Prostate gland (tissue), 2 donors: ENCODE measurements at regions not wholly inside any gene's neighbourhood (a gene's known extent, or its start where the extent isn't known, plus 50 kb on each side); places are given as distances from the start of the nearest gene placed in this dataset.
"Not testable (repeated sequence)": the region's sequence is repeated elsewhere in the genome, so short reads cannot be mapped to it uniquely, and the experiment has no call there.

Source experiments
- POLR2A ChIP-seq: fragments of 450-650 bp; IDR thresholded peaks from one replicate; pipeline ENCODE4 v1.6.1; 2016; ENCODE audit warnings: antibody characterized with exemption, mild to moderate bottlenecking
- POLR2AphosphoS5 ChIP-seq: sonication (generic); formaldehyde crosslinking; IDR thresholded peaks from one replicate; pipeline ENCODE4 v1.6.1; 2017; ENCODE audit warnings: antibody characterized with exemption
- TF ChIP-seq, protein P1 (sequence below), 4 experiments: fragments of 200-600 bp in 2 of 4; fragments of 450-650 bp in 2 of 4; sonication (generic) in 2 of 4; IDR thresholded peaks; 1 replicate in 3 of 4; 2 replicates in 1 of 4; pipeline ENCODE4 v1.5.1; 2016 to 2019; ENCODE audit warnings: antibody characterized with exemption in 4 of 4, mild to moderate bottlenecking in 2 of 4, moderate library complexity in 2 of 4

DNA sequence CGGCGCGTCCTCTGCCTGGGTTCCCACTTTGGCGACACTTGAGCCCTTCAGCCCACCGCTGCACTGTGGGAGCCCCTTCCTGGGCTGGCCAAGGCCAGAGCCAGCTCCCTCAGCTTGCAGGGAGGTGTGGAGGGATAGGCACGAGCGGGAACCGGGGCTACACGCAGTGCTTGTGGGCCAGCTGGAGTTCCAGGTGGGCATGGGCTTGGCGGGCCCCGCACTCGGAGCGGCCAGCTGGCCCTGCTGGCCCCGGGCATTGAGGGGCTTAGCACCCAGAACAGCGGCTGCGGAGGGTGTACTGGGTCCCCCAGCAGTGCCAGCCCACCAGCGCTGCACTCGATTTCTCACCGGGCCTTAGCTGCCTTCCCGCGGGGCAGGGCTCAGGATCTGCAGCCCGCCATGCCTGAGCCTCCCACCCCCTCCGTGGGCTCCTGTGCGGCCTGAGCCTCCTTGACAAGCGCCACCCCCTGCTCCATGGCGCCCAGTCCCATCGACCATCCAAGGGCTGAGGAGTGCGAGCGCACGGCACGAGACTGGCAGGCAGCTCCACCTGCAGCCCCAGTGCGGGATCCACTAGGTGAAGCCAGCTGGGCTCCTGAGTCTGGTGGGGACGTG lies 313.2 kb upstream of the TMEFF2 start:
- TF ChIP-seq, protein P1, sequence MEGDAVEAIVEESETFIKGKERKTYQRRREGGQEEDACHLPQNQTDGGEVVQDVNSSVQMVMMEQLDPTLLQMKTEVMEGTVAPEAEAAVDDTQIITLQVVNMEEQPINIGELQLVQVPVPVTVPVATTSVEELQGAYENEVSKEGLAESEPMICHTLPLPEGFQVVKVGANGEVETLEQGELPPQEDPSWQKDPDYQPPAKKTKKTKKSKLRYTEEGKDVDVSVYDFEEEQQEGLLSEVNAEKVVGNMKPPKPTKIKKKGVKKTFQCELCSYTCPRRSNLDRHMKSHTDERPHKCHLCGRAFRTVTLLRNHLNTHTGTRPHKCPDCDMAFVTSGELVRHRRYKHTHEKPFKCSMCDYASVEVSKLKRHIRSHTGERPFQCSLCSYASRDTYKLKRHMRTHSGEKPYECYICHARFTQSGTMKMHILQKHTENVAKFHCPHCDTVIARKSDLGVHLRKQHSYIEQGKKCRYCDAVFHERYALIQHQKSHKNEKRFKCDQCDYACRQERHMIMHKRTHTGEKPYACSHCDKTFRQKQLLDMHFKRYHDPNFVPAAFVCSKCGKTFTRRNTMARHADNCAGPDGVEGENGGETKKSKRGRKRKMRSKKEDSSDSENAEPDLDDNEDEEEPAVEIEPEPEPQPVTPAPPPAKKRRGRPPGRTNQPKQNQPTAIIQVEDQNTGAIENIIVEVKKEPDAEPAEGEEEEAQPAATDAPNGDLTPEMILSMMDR (IDR thresholded peaks at IDR 0.05): not testable (repeated sequence)
- not testable (repeated sequence) for TF ChIP-seq POLR2AphosphoS5, POLR2A
